ENCODE measurements at regions not wholly inside any gene's neighbourhood (a gene's known extent, or its start where the extent isn't known, plus 50 kb on each side); places are given as distances from the start of the nearest gene placed in this dataset.

GRCh38 chr7:86366946-86367345, 276.8 kb upstream of the GRM3 start:
- TF ChIP-seq CTCF (IDR thresholded peaks at IDR 0.05; ENCODE audit: low read length) (no peak), EZH2 (IDR thresholded peaks at IDR 0.05; ENCODE audit: borderline replicate concordance, low read length) (no peak)

Measured in OCI-LY1 (cell line).